ENCODE measurements at regions not wholly inside any gene's neighbourhood (a gene's known extent, or its start where the extent isn't known, plus 50 kb on each side); places are given as distances from the start of the nearest gene placed in this dataset.
"Not testable (repeated sequence)": the region's sequence is repeated elsewhere in the genome, so short reads cannot be mapped to it uniquely, and the experiment has no call there.

DNA sequence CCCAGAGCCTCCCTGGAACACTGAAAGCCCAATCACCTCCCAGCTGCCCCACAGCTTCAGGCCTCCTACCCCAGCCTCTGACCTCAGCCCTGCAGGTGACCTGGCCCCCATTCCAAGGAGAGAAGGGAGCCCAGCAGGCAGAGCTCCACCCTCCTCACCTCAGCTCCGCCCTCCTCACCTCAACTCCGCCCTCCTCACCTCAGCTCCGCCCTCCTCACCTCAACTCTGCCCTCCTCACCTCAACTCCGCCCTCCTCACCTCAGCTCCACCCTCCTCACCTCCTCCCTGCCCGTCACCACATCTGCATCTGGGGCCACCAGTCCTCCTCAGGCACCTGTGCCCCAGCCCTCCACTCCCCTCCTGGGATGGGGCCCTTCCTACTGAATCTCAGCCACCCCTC is 112.2 kb upstream of the SFSWAP start:
- Mint-ChIP-seq H3K4me1 (ENCODE audit: low read depth) (peaks cover 12% of the 10 kb centered on the region), H3K36me3 (no peaks in the 10 kb centered on the region), H3K4me3 (no peak overlapping the region), H3K9me3 (ENCODE audit: low read depth) (no peaks in the 10 kb centered on the region), H3K27ac (no peak overlapping the region), H3K27me3 (no peaks in the 10 kb centered on the region)

DNA sequence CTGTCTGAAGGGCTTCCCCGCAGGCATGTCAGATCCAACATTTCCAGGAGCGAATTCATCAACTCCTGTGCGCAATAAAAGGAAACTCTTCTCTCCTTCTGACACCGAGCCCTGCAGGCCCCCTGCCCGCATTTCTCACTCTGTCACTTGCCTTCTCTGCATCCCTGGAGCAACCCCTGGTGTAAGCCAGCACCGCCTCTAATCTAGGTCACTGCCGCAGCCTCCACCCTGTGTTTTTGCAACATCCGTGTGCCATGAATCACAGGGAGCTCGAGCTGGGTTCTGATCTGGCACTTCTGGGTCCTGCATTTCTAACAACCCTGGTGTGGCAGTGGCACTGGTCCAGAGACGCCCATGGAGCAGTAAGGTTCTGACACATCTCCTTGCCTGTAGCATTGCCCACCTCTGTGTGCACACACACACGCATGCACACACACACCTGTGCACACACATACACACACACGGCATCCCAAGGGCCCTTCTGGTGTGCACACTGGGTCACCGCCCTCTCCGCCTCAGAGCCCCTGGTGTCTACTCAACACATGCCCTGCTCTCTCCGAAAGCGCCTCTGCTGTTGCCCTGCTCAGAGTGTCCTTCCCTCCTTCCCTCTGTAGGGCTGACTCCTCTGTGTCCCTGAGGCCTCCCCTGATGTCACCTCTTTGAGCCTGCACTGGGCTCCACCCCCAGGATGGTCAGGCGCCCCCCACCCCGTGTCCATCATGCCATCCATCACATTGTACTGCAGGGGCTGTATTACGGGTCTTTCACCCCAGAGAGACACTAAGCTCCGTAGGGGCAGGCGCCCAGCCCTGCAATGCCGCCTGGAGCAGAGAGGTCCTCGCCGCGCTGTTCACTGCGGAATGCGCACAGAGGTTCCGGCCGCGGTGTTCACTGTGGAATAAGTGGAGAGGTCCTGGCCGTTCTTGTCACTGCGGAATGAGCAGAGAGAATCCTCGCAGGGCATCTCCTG is 111.4 kb upstream of the SFSWAP start:
- no peak overlapping the region for H3K4me3 Mint-ChIP-seq
- no peaks in the 10 kb centered on the region for H3K9me3 Mint-ChIP-seq (ENCODE audit: low read depth)
- no peak overlapping the region for H3K27ac Mint-ChIP-seq
- no peaks in the 10 kb centered on the region for H3K36me3 Mint-ChIP-seq
- peaks cover 20% of the 10 kb centered on the region for H3K4me1 Mint-ChIP-seq (ENCODE audit: low read depth)
- no peaks in the 10 kb centered on the region for H3K27me3 Mint-ChIP-seq

DNA sequence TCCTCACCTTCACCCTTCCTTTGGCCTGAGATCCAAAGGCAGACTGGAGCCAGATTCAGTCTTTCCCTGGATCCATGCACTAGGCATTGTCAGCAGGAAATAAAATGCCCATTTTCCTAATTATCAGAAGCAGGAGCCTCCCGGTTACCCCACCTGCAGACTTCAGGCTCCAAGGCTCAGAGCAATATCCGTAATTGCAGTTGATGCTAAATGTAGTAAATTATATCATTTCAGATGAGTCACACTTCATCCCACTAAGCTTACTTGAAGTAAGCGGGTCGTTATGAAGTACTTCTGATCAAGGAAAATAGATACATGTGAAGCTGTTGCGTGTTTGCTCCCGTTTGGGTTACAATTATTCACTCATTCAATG is 110.7 kb upstream of the SFSWAP start:
- peaks cover 26% of the 10 kb centered on the region for H3K4me1 Mint-ChIP-seq (ENCODE audit: low read depth)
- H3K36me3 Mint-ChIP-seq = no peaks in the 10 kb centered on the region
- no peaks in the 10 kb centered on the region for H3K27me3 Mint-ChIP-seq
- no peak overlapping the region for H3K4me3 Mint-ChIP-seq
- no peaks in the 10 kb centered on the region for H3K9me3 Mint-ChIP-seq (ENCODE audit: low read depth)
- no peak overlapping the region for H3K27ac Mint-ChIP-seq

DNA sequence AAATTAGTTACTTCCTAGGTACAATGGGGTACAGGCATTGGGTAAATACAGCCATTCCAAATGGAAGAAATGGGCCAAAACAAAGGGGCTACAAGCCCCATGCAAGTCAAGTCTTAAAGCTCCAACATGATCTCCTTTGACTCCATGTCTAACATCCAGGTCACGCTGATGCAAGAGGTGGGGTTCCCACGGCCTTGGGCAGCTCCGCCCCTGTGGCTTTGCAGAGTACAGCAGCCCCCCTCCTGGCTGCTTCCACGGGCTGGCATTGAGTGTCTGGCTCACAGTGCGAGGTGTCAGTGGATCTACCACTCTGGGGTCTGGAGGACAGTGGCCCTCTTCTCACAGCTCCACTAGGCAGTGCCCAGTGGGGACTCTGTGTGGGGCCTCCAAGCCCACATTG is 109.4 kb upstream of the SFSWAP start:
- H3K27ac Mint-ChIP-seq = not testable (repeated sequence)

DNA sequence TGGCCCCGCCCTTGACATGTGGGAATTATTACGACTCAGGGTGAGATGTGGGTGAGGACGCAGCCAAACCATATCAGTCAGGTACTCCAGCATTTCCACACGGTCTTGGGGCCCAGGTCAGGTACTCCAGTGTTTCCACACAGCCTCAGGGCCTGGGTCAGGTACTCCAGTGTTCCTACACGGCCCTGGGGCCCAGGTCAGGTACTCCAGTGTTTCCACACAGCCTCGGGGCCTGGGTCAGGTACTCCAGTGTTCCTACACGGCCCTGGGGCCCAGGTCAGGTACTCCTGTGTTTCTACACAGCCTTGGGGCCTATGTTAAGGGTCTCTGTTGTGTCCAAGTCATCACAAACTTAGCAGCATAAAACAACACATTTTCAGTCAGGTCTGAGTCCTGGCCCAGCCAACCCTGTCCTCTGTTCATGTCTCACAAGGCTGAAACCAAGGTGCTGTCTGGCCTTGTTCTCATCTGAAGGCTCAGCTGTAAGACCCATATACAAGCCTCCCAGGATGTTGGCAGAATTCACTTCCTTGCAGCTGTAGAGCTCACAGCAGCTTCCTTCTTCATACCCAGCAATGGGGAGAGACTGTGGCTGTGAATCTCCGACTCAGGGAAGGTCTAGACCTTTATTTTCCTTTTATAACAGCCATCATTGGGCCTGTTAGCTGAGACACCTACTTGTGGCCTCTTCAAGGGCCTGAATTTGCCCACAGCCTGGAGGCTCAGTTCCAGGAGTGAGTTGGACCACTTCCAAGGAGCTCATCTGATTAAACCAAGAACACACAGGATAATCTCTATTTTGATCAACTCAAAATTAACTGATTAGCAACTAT is 107.6 kb upstream of the SFSWAP start:
- Mint-ChIP-seq H3K36me3 (no peaks in the 10 kb centered on the region), H3K4me3 (peak overlapping the region; percentile 78), H3K4me1 (ENCODE audit: low read depth) (peaks cover 47% of the 10 kb centered on the region), H3K27me3 (no peaks in the 10 kb centered on the region), H3K9me3 (ENCODE audit: low read depth) (no peaks in the 10 kb centered on the region), H3K27ac (peak overlapping the region; percentile 50)

More for the DNA sequence above, 109.4 kb upstream of the SFSWAP start:
- peaks cover 36% of the 10 kb centered on the region for H3K4me1 Mint-ChIP-seq (ENCODE audit: low read depth)
- not testable (repeated sequence) for H3K9me3 Mint-ChIP-seq (ENCODE audit: low read depth); H3K4me3 Mint-ChIP-seq; H3K27me3 Mint-ChIP-seq; H3K36me3 Mint-ChIP-seq

DNA sequence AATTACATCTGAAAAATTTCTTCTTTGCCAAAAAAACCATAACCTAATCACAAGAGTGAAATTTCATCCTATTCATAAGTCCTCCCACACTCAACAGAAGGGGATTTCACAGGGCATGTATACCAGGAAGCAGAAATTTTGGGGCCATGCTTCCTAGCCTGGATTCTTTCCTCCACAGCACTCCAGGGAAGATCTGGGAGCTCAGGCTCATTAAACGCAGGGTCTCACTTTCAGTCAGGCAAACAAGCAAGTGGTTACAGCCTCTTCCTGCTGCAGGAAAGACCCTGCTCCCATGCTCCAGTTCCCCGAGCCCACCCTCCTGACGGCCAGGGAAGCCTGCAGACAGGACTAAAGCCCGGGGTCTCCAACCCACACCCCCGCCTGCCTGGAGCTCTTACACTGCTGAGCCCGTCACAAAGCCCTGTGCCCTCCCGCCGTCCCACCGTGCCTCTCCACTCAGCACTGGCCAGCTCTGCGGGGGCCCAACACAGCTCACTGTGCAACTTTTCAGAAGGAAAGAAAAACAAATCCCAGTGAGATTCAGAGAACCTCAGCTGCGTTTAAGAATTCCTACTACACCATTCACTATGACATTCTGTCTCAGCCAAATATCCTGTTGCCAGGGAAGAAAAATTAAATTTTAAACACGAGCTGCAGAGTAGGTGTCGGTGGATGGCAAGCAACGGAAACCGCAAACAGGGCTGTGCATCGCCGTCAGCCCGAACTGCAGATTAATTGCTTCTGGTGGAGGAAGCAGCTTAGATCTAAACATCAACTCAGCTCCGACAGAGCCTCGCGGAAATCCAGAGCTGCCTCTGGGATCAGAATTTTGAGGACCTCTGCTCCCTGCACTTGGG is 106.7 kb upstream of the SFSWAP start:
- H3K4me3 Mint-ChIP-seq = peak overlapping the region; percentile 78
- no peaks in the 10 kb centered on the region for H3K27me3 Mint-ChIP-seq
- H3K36me3 Mint-ChIP-seq = no peaks in the 10 kb centered on the region
- peak overlapping the region; percentile 48 for H3K27ac Mint-ChIP-seq
- H3K4me1 Mint-ChIP-seq (ENCODE audit: low read depth) = peaks cover 54% of the 10 kb centered on the region
- H3K9me3 Mint-ChIP-seq (ENCODE audit: low read depth) = no peaks in the 10 kb centered on the region

DNA sequence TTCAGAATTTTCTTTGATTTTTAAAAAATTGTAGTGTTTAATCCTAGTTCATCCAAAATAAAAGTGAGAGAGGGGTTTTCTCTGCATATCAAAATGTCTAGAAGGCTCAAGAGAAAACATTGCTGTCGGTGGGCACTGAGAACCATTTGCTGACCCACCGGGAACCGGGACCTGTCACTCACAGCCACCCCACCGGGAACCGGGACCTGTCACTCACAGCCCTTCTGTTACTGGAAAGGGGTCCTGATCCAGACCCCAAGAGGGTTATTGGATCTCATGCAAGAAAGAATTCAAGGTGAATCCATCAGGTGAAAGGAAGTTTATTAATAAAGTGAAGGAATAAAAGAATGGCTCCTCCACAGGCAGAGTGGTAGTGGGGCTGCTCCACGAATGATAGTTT is 106.0 kb upstream of the SFSWAP start:
- no peak overlapping the region for H3K27ac Mint-ChIP-seq
- peaks cover 59% of the 10 kb centered on the region for H3K4me1 Mint-ChIP-seq (ENCODE audit: low read depth)
- no peaks in the 10 kb centered on the region for H3K36me3 Mint-ChIP-seq
- no peaks in the 10 kb centered on the region for H3K27me3 Mint-ChIP-seq
- H3K9me3 Mint-ChIP-seq (ENCODE audit: low read depth) = no peaks in the 10 kb centered on the region
- peak overlapping the region; percentile 45 for H3K4me3 Mint-ChIP-seq

DNA sequence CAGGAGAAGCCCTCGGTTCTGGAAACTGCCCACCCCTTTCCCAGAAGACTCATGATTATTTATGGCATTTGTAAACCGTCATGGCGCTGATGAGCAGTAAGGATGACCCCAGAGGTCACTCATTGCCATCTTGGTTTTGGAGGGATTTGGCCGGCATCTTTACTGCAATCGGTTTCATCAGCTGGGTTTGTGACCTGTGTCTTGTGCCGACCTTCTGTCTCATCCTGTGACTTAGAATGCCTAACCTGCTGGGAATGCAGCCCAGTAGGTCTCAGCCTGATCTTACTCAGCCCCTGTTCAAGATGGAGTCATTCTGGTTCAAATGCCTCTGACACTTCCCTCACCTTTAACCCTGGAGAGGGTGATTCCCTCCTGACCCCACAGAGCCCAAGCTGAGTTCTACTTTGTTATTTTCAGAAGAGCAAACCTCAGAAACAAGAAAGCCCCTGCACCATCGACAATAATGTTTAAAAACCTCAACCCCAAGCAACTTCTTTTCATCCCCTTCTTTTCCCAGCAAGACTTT is 105.5 kb upstream of the SFSWAP start:
- Mint-ChIP-seq H3K27ac (no peak overlapping the region), H3K4me1 (ENCODE audit: low read depth) (peaks cover 59% of the 10 kb centered on the region), H3K4me3 (no peak overlapping the region), H3K9me3 (ENCODE audit: low read depth) (no peaks in the 10 kb centered on the region), H3K36me3 (no peaks in the 10 kb centered on the region), H3K27me3 (no peaks in the 10 kb centered on the region)

DNA sequence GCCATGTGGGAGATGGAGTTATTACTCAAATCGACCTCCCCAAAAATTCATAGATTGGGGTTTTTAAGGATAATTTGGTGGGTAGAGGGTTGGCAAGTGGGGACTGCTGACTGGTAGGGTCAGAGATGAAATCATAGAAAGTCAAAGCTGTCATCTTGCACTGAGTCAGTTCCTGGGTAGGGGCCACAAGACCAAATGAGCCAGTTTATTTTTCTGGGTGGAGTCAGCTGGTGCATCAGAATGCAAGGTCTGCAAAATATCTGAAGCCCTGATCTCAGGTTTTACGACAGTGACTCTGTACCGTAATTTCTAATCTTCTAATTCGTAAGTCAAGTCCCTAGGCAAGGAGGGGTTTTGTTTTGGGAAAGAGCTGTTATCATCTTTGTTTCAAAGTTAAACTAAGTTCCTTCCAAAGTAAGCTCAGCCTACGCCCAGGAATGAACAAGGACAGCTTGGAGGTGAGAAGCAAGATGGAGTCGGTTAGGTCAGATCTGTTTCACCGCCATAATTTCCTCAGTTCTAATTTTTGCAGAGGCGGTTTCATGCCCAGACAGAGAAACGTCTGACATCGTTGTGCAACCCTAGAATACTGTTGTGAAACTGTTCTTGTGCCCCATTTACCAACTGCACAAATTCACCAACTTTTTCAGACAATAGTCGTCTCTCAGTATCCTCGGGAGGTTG is 104.5 kb upstream of the SFSWAP start:
- H3K4me3 Mint-ChIP-seq = no peak overlapping the region
- H3K27ac Mint-ChIP-seq = no peak overlapping the region
- no peaks in the 10 kb centered on the region for H3K9me3 Mint-ChIP-seq (ENCODE audit: low read depth)
- no peaks in the 10 kb centered on the region for H3K36me3 Mint-ChIP-seq
- peaks cover 59% of the 10 kb centered on the region for H3K4me1 Mint-ChIP-seq (ENCODE audit: low read depth)
- no peaks in the 10 kb centered on the region for H3K27me3 Mint-ChIP-seq

DNA sequence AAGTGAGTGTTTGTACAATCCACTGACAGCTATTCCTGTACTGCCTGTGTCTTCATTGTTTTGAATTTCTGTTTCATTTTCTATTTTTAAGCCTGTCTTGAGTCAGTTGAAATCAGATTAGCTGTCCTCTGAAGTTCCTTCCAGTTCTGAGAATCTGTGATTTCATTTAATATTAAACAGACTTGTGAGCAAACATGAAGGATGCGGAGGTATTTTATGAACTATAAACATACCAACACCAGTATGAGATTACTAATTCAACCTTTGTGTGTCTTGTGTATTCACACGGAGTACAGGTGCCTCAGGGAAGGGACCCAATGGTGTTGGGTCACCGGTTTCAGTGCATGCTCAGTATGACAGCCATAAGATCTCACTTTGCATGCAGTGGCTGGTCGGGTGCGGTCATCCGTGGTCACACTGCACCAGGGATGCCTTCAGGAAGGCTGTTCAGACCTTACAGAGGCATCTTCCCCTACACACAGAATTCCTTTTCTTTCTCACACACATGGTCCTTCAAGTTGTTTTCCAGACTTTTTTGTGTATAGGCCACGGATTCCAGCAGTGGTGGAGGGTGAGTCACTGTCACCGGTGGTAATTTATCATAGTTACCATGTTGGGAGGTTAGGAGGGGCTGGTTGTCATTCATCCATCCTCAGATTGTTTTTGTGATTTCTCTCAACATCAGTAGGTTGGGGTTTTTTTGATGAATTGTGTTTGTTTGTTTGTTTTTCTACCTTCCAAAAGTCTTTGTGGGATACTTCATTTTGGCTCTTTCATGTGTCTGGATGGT is 103.0 kb upstream of the SFSWAP start:
- H3K27ac Mint-ChIP-seq = peak overlapping the region; percentile 55
- H3K4me1 Mint-ChIP-seq (ENCODE audit: low read depth) = peaks cover 53% of the 10 kb centered on the region
- no peaks in the 10 kb centered on the region for H3K9me3 Mint-ChIP-seq (ENCODE audit: low read depth)
- peak overlapping the region; percentile 63 for H3K4me3 Mint-ChIP-seq
- no peaks in the 10 kb centered on the region for H3K36me3 Mint-ChIP-seq
- no peaks in the 10 kb centered on the region for H3K27me3 Mint-ChIP-seq

DNA sequence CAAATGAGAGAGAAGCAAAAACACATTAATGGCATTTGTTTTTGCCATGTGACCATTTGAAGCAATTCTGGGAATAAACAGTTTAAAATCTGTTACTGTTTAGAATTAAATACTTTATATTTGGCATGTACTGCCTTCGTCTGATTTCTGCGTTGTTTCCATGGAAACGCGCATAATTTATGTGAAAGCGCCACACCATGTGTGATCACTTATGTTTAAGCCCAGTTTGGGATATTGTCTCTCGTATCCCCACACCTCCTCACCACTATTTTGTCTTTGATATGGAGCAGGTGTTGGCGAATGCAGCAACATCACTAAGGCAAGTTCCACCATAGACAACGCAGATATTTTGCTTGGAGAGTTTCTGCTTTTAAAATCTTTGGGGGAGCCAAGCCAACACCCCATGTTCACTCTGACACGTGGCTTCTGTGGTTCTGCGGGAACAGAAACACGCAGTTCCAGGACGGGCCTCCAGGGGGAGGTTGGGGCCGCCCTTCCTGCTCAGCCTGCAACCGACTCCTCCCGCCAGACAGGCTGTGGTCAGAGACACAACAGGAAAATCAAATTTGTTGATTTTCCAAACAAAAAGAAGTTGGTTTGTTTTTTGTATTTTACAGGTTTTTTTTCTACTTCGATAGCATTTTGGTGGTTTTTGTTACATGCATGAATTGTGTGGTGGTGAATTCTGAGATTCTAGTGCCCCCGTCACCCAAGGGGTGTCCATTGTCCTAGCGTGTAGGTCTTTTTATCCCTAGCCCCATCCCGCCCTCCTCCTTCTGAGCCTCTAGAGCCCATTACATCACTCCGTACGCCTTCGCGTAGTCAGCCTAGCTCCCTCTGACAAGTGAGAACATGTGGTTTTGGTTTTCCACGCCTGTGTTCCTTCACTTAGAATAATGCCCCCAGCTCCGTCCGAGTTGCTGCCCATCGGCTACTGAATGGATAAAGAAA is 101.9 kb upstream of the SFSWAP start:
- Mint-ChIP-seq H3K4me1 (ENCODE audit: low read depth) (peaks cover 44% of the 10 kb centered on the region), H3K27me3 (no peaks in the 10 kb centered on the region), H3K27ac (no peak overlapping the region), H3K36me3 (no peaks in the 10 kb centered on the region), H3K4me3 (no peak overlapping the region), H3K9me3 (ENCODE audit: low read depth) (no peaks in the 10 kb centered on the region)

DNA sequence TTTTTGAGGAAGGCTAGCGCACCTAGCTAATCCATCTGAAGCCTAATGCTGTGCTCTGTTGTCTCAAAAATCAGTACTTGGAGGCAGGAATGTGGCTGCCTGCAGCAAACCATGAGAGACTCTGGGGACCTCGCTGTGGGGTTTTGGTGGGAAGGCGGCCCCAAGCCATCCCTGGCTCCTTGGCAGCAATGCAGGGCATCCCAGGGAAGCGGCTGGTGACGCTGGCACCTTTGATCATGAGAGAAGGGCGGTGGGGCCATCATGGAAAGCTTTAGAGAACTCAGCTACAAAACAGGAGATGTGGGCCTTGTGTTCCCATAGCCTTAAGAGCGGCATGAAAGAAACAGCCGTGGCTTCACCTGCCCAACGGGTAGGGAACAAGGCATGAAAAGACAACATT is 101.1 kb upstream of the SFSWAP start:
- no peaks in the 10 kb centered on the region for H3K9me3 Mint-ChIP-seq (ENCODE audit: low read depth)
- H3K36me3 Mint-ChIP-seq = no peaks in the 10 kb centered on the region
- H3K4me3 Mint-ChIP-seq = no peak overlapping the region
- H3K27ac Mint-ChIP-seq = no peak overlapping the region
- no peaks in the 10 kb centered on the region for H3K27me3 Mint-ChIP-seq
- peaks cover 36% of the 10 kb centered on the region for H3K4me1 Mint-ChIP-seq (ENCODE audit: low read depth)

DNA sequence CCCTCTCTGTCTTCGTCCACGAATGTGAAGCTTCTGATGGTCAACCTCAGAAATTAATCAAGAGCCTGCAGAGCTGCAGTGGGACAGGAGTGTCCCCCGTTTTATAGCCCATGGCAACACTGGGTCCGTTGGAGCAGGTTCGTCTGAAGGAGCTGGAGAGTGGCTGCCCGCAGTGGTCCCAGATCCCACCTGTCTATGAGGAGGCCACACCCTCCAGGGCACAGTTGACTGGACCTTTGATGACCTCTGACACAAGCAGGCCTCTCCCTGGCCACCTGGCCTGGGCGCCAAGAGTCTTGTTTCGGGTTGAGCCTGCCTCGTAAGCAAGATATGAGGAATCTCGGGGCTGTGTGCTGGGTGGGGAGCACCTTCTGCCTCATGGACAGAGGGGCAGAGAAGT is 100.7 kb upstream of the SFSWAP start:
- H3K27ac Mint-ChIP-seq = no peak overlapping the region
- H3K4me1 Mint-ChIP-seq (ENCODE audit: low read depth) = peaks cover 32% of the 10 kb centered on the region
- no peaks in the 10 kb centered on the region for H3K36me3 Mint-ChIP-seq
- H3K27me3 Mint-ChIP-seq = no peaks in the 10 kb centered on the region
- no peak overlapping the region for H3K4me3 Mint-ChIP-seq
- no peaks in the 10 kb centered on the region for H3K9me3 Mint-ChIP-seq (ENCODE audit: low read depth)

Measured in activated naive CD8-positive, alpha-beta T cell (primary cell).